ENCODE measurements at regions not wholly inside any gene's neighbourhood (a gene's known extent, or its start where the extent isn't known, plus 50 kb on each side); places are given as distances from the start of the nearest gene placed in this dataset.

DNA sequence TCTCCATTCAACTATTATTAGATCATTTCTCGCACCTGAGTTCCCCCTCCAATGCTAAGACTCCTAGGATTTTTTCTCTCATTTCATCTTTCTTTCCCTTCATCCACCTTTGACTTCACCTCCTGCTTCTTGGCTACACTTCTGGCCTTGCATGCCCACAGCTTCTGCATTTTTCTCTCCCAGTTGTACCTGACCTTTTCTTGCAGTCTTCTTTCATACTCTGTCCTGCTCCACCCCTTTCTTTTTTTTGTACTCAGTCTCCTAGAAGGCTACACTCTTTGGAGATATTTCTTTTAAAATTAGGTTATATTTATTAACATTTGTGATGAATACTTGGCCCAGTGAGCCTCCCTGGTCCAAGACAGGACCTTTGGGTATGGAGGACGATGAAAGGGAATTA is 190.4 kb downstream of the DEPDC1B start:
- no peak for TF ChIP-seq POLR2A (IDR thresholded peaks at IDR 0.05)
- TF ChIP-seq, protein P1, sequence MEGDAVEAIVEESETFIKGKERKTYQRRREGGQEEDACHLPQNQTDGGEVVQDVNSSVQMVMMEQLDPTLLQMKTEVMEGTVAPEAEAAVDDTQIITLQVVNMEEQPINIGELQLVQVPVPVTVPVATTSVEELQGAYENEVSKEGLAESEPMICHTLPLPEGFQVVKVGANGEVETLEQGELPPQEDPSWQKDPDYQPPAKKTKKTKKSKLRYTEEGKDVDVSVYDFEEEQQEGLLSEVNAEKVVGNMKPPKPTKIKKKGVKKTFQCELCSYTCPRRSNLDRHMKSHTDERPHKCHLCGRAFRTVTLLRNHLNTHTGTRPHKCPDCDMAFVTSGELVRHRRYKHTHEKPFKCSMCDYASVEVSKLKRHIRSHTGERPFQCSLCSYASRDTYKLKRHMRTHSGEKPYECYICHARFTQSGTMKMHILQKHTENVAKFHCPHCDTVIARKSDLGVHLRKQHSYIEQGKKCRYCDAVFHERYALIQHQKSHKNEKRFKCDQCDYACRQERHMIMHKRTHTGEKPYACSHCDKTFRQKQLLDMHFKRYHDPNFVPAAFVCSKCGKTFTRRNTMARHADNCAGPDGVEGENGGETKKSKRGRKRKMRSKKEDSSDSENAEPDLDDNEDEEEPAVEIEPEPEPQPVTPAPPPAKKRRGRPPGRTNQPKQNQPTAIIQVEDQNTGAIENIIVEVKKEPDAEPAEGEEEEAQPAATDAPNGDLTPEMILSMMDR (IDR thresholded peaks at IDR 0.05), result no peak
